HuH-7 (cell line): ENCODE measurements at regions not wholly inside any gene's neighbourhood (a gene's known extent, or its start where the extent isn't known, plus 50 kb on each side); places are given as distances from the start of the nearest gene placed in this dataset.

Experiments
- DNase-seq: peaks from one replicate; pipeline ENCODE4 v3.0.0; 2011; ENCODE audit warnings: low spot score

DNA sequence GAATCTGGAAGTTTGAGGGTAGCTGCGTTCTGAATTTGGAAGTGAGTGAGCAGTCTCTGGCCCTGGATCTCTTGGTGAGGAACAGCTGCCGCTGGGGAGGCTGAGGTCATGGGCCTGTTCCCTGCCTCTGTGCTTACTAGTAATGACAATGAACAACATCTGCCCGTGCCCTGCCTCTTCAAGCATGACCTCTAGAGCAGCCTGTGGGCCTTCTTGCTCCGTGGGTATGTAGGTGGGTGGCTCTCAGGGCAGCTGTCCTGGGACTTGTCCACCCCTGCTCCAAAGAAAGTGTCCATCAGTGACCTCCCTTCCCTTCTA lies 186.2 kb downstream of the CXCL12 start:
- DNase-seq, result no peak

GRCh38 chr10:44198096-44198779 lies 186.7 kb downstream of the CXCL12 start:
- no peak for DNase-seq

DNA sequence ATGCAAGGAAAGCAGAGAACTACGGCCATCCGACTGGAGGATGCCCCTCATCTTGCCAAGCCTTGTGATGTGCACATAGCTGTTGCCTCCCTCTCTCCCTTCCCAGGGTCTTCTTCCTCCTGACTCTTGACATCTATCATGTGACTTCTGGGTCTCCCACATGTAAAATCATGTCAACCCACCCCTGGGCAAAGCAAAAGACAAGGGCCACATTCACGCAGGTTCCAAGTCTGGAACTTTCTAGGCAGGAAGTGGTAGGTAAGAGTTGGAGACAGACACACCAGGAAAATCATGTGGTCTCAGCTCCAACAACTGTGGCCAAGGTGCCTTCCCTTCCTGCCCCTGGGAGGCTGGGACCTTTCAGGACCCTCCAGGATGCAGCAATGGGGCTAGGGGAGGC lies 187.3 kb downstream of the CXCL12 start:
- DNase-seq, result no peak

GRCh38 chr10:44196336-44196735 lies 188.6 kb downstream of the CXCL12 start:
- DNase-seq, result no peak

- no peak for DNase-seq
These were observed 188.9 kb downstream of the CXCL12 start for GRCh38 chr10:44196008-44196320.

DNA sequence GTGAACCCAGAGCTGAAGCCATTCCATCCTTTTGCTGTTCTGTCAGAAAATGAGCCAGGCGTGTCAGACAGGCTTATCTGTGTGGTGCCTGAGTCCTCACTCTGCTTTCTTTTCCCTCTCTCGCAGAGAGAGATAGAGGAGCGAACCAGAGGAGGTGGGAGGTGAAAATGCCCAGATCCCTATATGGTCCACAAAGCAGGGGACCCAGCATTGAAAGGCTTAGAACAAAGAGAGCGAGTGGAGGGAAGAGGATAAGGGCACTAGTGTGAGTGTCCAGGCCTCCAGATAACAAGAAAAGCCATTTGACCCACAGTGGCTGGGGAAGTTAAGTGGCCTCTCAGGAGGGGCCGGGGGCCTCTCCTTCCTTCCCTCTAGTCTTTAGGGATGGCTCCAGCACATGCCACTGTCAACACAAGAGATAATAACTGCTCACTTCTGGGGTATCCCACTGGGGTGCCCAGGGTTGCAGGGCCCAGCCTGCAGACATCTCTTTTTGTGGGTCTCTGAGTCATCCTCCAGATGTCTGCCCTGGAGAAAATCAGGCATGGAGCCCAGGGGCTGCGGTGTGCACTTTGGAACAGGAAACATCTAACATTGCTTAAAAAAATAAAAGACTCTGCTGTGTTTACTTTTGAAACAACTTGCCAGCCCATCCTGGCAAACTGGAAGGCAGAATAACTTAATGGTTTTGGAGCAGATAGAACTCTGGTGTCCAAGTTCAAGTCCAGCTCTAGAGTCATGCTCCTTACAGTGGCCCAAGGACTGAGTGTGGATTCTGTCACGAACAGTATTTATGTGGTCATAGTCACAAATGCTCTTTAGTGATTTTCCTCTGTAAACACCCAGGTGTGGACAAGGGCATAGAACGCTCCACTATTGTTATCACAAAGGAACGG lies 189.5 kb downstream of the CXCL12 start:
- DNase-seq, result no peak

GRCh38 chr10:44194435-44194834 lies 190.5 kb downstream of the CXCL12 start:
- DNase-seq, result no peak

DNA sequence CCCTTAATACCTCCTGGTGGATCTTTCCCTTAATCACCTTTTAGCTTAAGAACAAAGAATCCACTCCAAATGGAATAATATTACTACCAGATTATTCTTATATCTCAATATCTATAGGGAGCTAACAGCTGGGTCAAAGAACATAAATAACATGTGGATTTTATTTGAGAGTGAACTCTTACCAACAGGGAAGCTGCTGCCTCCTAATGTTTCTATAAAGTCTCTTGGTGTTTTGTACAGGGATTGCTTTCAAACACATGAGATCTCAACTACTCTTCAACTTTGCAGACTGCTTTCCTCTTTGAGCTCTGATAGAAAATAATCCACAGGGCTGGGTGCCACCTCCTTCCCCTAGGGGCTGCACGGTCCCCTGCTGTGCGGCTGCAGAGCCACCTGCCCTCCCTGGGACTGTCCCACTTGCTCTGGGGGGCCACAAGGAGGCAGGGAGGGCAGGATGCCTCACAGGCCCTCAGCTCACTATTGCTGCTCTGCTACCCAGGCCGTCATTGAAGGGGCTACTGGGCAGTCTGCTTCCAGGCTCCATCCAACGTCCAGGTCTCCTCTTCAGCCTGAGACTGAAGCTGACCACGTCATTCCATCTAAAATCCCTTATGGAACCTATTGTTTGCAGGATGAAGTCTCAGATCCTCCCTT lies 191.2 kb downstream of the CXCL12 start:
- no peak for DNase-seq

- no peak for DNase-seq
These were observed 191.7 kb downstream of the CXCL12 start for GRCh38 chr10:44193166-44193565.

DNA sequence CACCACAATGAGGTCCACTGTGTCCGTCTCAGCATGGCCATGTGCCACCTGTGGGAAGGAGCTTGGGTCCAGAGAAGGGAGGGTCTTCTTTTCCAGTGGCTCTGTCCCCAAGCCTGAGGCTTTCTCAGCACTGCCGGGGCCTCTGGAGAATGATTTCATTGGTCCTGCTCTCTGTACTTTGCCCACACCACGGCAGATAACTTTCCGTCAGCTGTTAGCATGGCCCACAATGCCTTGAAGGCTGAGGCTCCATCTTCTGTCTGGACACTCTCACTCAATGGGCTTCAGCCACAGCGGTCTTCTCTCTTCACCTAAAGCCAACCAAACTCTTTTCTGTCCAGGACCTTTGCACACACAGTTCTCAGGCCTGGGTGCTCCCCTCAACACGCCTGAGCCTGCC lies 192.5 kb downstream of the CXCL12 start:
- DNase-seq, result no peak

- no peak for DNase-seq
These were observed 194.4 kb downstream of the CXCL12 start for GRCh38 chr10:44190541-44190940.

GRCh38 chr10:44186821-44187220 lies 198.1 kb downstream of the CXCL12 start:
- DNase-seq, result no peak

GRCh38 chr10:44186150-44186549 lies 198.7 kb downstream of the CXCL12 start:
- no peak for DNase-seq

- DNase-seq, result no peak
These were observed 199.6 kb downstream of the CXCL12 start for GRCh38 chr10:44185315-44185666.

- no peak for DNase-seq
These were observed 200.1 kb downstream of the CXCL12 start for GRCh38 chr10:44184633-44185314.

DNA sequence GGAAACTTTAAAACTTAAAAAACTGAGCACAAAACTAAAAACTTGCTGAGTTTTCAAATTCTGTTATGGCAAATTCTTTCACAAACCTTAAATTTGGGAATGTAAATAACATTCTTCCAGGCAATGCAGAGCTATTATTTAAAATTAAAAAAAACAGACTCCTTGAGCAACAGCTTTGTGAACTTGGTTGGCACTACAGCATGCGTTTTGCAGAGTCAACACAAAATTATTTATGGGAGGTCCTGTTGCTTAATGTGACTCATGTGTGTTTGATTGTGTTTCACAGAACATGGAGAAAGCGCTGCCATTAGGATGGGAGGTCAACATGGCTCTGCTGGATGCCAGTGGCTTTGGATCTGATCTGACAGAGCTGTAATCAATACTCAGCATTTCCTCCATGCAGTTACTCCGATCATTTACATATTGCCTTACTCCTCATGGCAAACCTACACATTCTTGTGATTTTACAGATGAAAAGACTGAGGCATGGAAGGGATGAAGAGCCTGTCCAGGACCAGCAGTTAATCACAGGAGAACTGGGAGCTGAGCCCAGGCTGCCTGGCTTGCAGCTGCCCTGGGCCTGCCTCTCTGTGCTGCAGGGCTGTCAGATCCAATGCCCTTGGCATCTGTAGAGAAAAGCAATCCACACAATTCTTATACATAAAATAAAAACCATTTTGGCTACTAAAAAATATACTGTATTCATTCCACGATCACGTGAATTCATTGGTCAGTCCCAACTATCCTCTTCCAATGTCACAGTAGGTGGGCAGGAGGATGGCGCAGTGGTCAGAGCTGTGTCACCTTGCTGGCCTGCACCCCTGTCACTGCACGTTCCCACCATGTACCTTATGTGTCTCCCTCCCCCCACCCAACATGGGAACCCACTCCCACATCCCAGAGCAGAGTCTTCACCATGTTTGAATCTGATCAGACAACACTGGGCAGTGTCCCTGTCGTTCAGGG lies 200.9 kb downstream of the CXCL12 start:
- no peak for DNase-seq

DNA sequence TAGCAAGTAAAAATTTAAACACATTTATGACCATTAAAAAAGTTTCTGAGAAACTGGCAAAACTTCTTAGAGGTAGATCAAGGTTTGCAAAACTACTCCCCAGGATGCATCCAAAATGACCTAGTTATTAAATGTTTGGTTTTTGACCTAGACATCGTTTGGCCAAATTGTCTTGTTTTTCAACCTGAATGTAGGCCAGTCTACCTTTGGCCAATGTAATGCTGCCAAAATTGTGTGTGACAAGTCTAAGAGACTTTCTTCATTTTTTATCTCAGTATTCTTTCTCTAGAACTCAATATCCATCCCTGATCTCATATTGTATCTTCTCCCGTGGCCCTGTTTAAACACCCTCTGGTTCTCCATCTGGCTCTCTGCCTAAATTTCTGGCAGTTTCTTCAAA lies 202.0 kb downstream of the CXCL12 start:
- DNase-seq, result no peak

DNA sequence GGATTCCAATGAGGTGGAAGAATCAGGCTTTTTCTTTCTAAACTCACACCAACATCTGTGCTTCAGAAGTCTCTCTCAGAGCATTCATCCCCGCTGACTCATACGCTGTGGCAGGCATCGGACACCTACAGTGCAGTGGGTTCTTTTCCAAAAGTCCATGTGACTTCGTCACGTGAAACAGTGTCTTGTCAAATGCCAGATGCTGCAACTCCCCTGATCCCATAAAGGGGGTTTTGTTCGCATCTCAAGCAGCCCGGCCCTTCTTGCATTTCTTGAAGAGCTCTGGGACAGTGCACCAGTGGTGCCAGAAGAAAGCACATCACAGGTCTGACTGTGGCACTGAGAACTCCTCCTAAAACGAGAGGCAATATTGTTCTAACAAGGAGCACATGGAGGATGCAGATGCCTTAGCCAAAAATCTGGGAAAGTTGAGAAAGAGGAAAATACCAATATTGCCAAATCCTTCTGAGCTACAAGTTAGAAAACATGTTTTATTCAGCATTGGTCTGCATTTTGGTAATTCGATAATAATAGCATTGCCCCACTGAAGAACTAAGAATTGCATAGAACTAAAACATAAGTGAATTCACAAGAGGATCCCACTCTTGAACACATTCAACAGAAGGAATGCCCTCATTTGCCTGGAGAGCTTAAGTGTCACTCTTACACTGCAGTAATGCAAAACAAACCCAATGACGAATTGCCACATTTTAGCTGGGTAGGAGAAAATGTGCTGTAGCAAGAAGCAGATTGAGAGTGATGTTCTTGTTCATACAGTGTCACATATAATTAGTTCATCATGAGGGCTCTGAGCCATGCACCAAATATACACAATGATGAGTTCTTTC lies 204.4 kb downstream of the CXCL12 start:
- no peak for DNase-seq

DNA sequence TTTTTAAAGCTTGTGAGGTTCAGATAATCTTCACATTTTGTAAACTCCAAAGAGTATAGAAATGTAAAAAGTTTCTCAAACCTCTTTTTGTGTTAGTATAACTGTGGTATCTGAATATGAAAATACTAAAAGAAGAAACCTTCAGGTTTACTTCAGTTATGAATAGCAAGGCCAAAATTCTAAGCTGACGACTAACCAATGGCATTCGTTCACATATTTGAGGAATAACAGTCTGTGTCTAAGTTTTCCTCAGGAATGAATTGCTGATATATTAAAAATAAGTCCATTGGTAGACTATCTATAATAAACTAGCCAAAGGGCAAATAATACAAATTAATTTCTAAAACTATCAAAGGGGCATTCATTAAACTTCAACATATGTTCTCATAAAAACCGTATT lies 206.0 kb downstream of the CXCL12 start:
- DNase-seq, result no peak

DNA sequence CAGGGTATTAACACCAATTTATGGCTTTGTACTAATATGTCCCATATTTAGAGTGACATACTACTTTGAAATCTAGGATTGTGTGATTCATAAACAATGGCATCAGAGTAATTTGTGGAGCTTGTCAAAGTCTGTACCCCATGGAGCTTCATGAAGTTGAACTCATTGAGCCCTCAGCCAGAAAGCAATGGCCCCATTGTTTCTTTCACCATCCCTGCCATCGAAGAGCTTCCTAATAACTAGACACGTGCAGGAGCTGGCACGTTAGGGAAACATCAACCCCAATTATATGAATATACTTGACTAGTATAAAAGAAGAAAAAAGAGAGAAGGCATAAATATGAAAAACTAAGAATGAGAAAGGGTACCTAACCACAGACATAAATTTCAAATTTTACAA lies 206.6 kb downstream of the CXCL12 start:
- no peak for DNase-seq

GRCh38 chr10:44177610-44178009 lies 207.3 kb downstream of the CXCL12 start:
- DNase-seq, result no peak
